HG02798 (cell line): ENCODE measurements at regions not wholly inside any gene's neighbourhood (a gene's known extent, or its start where the extent isn't known, plus 50 kb on each side); places are given as distances from the start of the nearest gene placed in this dataset.
"Not testable (repeated sequence)": the region's sequence is repeated elsewhere in the genome, so short reads cannot be mapped to it uniquely, and the experiment has no call there.

Experiments
- ATAC-seq: cut with Tn5 transposase; IDR thresholded peaks from one replicate; pipeline ENCODE4 v1.9.1; 2021; ENCODE audit warnings: mild to moderate bottlenecking; ENCODE audit not compliant: unreplicated experiment, poor library complexity

- not testable (repeated sequence) for ATAC-seq
Observed at GRCh38 chr1:149274493-149274892, 171.1 kb upstream of the NBPF9 start.

DNA sequence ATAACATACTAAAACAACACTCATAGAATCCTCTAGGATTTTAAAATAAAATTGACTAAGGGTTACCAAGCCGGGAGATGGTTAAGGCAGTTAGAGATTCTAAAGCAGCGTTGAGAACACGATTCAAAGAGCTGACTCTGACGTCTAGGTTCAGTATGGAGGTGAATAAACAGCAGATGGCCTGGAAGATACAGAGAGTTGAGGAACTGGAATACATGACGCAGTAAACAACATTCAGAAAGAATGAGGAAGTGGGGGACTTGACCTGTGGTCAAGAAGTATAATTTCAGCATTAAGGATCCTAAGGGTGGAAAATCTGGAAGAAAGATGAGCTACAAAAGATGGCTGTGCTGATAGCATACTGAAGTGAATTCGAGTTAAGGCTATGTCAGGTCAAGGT, 172.5 kb upstream of the NBPF9 start:
- ATAC-seq: not testable (repeated sequence)

- not testable (repeated sequence) for ATAC-seq
Observed at GRCh38 chr1:149276496-149276895, 173.1 kb upstream of the NBPF9 start.

- not testable (repeated sequence) for ATAC-seq
Observed at GRCh38 chr1:149278156-149278555, 174.8 kb upstream of the NBPF9 start.

DNA sequence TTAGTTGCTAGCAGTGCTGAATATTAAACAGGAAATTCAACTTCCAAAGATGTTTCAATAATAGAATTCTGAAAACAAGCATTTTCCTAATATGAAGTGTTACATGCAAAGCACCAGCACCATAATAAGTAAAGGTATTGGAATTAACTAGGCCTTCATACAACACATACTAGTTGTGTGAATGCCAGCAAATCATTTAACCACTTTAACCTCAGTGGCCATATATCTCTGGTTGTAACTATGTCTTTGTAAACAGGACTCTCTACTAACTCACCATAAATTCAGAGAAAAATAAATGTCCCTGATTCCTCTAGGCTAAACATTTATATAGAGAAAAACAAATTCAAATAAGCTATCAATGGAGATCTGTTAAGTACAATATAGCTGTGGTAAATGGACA, 175.7 kb upstream of the NBPF9 start:
- not testable (repeated sequence) for ATAC-seq

- not testable (repeated sequence) for ATAC-seq
Observed at GRCh38 chr1:149279512-149279911, 176.2 kb upstream of the NBPF9 start.

GRCh38 chr1:149284773-149285172, 181.4 kb upstream of the NBPF9 start:
- ATAC-seq: not testable (repeated sequence)

GRCh38 chr1:149285205-149285604, 181.9 kb upstream of the NBPF9 start:
- ATAC-seq: not testable (repeated sequence)

DNA sequence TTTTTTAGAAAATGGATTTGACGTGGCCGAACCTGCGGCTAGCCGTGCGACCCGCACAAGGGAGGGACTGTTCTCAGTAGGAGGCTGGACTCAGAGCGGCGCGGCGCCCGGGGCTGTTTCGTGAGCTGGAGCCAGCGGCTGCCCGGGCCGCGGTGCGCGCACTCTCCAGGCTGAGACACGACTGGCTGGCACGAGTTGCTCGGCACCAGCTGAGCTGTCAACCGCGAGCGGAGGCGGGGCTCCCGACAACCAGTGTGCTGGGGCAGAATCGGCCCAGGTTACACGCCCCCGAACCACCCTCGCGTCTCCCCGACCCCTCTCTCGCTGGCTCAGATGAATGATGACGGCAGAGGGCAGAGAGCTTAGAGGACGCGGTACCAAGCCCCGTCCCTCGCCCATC, 182.3 kb upstream of the NBPF9 start:
- ATAC-seq: not testable (repeated sequence)

GRCh38 chr1:149288580-149288979, 185.2 kb upstream of the NBPF9 start:
- not testable (repeated sequence) for ATAC-seq

GRCh38 chr1:149300478-149301218, 174.2 kb upstream of the NBPF19 start:
- not testable (repeated sequence) for ATAC-seq

GRCh38 chr1:149301282-149301681, 173.6 kb upstream of the NBPF19 start:
- not testable (repeated sequence) for ATAC-seq

DNA sequence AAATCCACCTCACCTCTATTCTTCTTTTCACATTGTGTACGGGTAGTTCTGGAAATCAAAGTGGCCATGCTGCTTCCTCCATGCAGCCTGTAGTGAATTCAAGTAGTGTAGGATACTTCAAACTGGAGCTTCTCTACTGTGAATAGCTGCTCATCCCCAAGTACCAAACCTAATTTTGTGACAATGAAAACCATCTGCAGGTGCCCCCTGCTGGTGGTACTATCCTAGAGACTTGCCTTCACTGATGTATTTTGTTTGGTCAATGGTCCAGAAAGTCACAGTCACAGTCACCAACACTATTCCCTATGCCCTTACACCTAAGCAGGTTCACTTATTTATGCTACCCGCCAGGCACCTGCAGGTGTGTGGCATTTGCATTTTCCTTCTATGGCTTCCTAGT, 170.0 kb upstream of the NBPF19 start:
- peak; percentile 43 for ATAC-seq

- not testable (repeated sequence) for ATAC-seq
Observed at GRCh38 chr1:149307640-149308039, 167.2 kb upstream of the NBPF19 start.

- ATAC-seq: not testable (repeated sequence)
Observed at GRCh38 chr1:149314921-149315320, 159.9 kb upstream of the NBPF19 start.

DNA sequence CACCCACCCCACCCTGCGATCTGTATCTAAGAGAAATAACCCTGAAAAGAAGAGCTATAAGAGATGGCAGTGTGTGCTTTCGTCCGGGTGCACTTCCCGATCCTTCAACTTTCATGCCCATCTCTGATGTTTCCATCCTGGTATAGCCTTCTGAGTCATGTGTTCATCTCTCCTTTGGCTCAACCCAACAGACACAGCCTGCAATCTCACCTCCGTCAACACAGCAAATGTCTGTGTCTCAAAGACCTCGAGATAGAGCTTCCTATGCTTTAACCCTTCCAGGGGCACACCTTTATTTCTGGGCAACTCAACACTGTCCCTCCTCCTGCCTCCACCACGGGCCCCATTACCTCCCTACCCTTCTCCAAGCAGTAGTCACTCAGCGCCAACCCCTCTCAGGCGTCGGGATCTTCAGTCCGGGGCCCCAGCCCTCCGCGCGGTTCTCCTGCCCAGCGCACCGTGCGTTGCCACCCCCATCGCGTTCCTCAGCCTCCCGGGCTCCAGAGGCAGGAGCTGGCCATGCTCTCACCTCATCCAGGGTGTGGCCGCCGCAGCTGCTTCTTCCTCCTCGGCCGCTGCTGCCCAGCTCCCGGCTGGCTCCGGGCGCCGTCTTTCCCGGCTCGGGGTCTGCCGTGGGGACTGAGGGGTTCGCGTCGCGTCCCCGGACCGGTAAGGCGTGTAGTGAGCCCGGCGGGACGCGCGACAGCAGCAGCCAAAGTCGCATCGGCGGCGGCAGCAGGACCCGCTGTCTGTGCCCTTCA, 153.7 kb upstream of the NBPF19 start:
- ATAC-seq: not testable (repeated sequence)

DNA sequence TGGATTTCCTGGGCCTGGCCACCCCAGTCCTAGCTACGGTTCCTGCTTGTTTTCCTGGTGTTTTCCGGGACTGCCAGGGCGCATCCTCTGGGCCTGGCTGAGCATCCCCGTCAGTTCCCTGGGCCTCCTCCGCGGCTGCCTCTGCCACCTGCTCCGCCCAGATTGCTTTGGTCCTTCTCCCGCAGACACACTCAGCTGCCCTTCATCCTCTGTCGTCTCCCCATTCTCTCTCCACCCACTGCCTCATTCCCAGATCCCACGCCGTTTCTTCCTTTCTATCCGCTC, 153.2 kb upstream of the NBPF19 start:
- not testable (repeated sequence) for ATAC-seq

- ATAC-seq: not testable (repeated sequence)
Observed at GRCh38 chr1:149330081-149330335, 144.8 kb upstream of the NBPF19 start.

DNA sequence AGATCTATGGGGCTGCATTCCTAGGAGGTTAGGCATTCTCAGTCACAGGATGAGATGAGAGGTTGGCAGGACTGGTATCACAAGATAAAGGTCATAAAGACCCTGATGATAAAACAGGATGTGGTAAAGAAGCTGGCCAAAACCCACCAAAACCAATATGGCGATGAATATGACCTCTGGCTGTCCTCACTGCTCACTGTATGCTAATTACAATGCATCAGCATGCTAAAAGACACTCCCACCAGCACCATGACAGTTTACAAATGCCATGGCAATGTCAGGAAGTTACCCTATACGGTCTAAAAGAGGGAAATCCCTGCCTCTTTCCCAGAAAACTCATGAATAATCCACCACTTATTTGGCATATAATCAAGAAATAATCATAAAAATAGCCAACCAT, 138.8 kb upstream of the NBPF19 start:
- not testable (repeated sequence) for ATAC-seq

- ATAC-seq: not testable (repeated sequence)
Observed at GRCh38 chr1:149338221-149338691, 136.6 kb upstream of the NBPF19 start.

DNA sequence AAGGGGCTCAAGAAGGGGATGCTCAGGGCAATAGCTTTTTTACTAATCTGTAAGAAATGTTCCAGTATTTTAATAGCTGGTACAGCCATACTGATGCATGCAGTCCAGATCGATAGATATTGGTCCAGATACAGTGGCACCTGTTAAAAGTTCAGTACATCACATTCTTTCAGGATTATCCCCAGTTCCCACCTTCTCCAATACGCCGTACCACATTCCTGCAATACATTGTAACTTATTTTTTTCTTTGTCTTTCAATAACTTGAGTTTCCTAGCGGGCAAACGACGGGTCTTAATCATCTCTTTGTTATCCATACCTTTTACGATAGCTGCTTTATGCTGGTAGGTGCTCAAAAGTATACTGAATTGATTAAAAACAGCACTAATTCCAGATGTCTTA, 136.1 kb upstream of the NBPF19 start:
- ATAC-seq: not testable (repeated sequence)

GRCh38 chr1:149349448-149349847, 125.4 kb upstream of the NBPF19 start:
- not testable (repeated sequence) for ATAC-seq
